ENCODE measurements at regions not wholly inside any gene's neighbourhood (a gene's known extent, or its start where the extent isn't known, plus 50 kb on each side); places are given as distances from the start of the nearest gene placed in this dataset.

GRCh38 chr6:90764001-90764400, 177.1 kb upstream of the MAP3K7 start:
- no peak for ATAC-seq
- no peaks in the 10 kb centered on the region for H3K9me3 ChIP-seq
- H3K4me3 ChIP-seq: no peak overlapping the region
- no peaks in the 10 kb centered on the region for H3K36me3 ChIP-seq
- H3K27ac ChIP-seq: no peak overlapping the region
- no peaks in the 10 kb centered on the region for H3K4me1 ChIP-seq
- H3K27me3 ChIP-seq: no peaks in the 10 kb centered on the region
- DNase-seq: no peak
- TF ChIP-seq POLR2A (IDR thresholded peaks at IDR 0.05): no peak
- no peak for TF ChIP-seq CTCF (IDR thresholded peaks at IDR 0.05)
- WGBS (ENCODE audit: insufficient coverage, low coverage, low lambda C conversion rate, missing lambda C conversion rate): 55% methylated on average over 3 of the region's 3 CpGs
- intact Hi-C loops (cut with DNase I): no loop called here

GRCh38 chr6:90759664-90760063, 172.8 kb upstream of the MAP3K7 start:
- Histone ChIP-seq H3K4me3 (no peak overlapping the region), H3K9me3 (no peaks in the 10 kb centered on the region), H3K27ac (no peak overlapping the region), H3K36me3 (no peaks in the 10 kb centered on the region), H3K4me1 (no peaks in the 10 kb centered on the region), H3K27me3 (no peaks in the 10 kb centered on the region)
- ATAC-seq: no peak
- no peak for TF ChIP-seq POLR2A (IDR thresholded peaks at IDR 0.05)
- intact Hi-C loops (cut with DNase I): no loop called here
- 38% methylated on average over 3 of the region's 3 CpGs for WGBS (ENCODE audit: insufficient coverage, low coverage, low lambda C conversion rate, missing lambda C conversion rate)
- DNase-seq: no peak

- Histone ChIP-seq H3K27me3 (no peaks in the 10 kb centered on the region), H3K4me1 (no peaks in the 10 kb centered on the region), H3K36me3 (no peaks in the 10 kb centered on the region), H3K4me3 (no peak overlapping the region), H3K27ac (no peak overlapping the region), H3K9me3 (no peaks in the 10 kb centered on the region)
- ATAC-seq (no peak), DNase-seq (no peak)
- intact Hi-C loops (cut with DNase I): no loop called here
- WGBS (ENCODE audit: insufficient coverage, low coverage, low lambda C conversion rate, missing lambda C conversion rate): 39% methylated on average over 3 of the region's 3 CpGs
- TF ChIP-seq CTCF (IDR thresholded peaks at IDR 0.05) (no peak), POLR2A (IDR thresholded peaks at IDR 0.05) (no peak)
Measured at GRCh38 chr6:90758741-90759140, 171.9 kb upstream of the MAP3K7 start.

- 14% methylated on average over 8 of the region's 8 CpGs for WGBS (ENCODE audit: insufficient coverage, low coverage, low lambda C conversion rate, missing lambda C conversion rate)
- no peaks in the 10 kb centered on the region for H3K27me3 ChIP-seq
- intact Hi-C loops (cut with DNase I): no loop called here
- H3K9me3 ChIP-seq: no peaks in the 10 kb centered on the region
- H3K4me3 ChIP-seq: no peak overlapping the region
- DNase-seq (no peak), ATAC-seq (no peak)
- no peaks in the 10 kb centered on the region for H3K4me1 ChIP-seq
- no peak overlapping the region for H3K27ac ChIP-seq
- no peaks in the 10 kb centered on the region for H3K36me3 ChIP-seq
- TF ChIP-seq POLR2A (IDR thresholded peaks at IDR 0.05): no peak
- no peak for TF ChIP-seq CTCF (IDR thresholded peaks at IDR 0.05)
Measured at GRCh38 chr6:90753820-90754643, 167.2 kb upstream of the MAP3K7 start.

GRCh38 chr6:90739802-90740201, 152.9 kb upstream of the MAP3K7 start:
- DNase-seq (no peak), ATAC-seq (no peak)
- Histone ChIP-seq H3K27me3 (no peaks in the 10 kb centered on the region), H3K36me3 (no peaks in the 10 kb centered on the region), H3K4me3 (no peak overlapping the region), H3K9me3 (no peaks in the 10 kb centered on the region), H3K4me1 (no peaks in the 10 kb centered on the region), H3K27ac (no peak overlapping the region)
- TF ChIP-seq POLR2A (IDR thresholded peaks at IDR 0.05) (no peak), CTCF (IDR thresholded peaks at IDR 0.05) (no peak)
- intact Hi-C loops (cut with DNase I): no loop called here
- 30% methylated on average over 1 of the region's 4 CpGs for WGBS (ENCODE audit: insufficient coverage, low coverage, low lambda C conversion rate, missing lambda C conversion rate)
